ENCODE measurements at regions not wholly inside any gene's neighbourhood (a gene's known extent, or its start where the extent isn't known, plus 50 kb on each side); places are given as distances from the start of the nearest gene placed in this dataset.
A peak's percentile ranks its signal among the peaks of the same experiment; 100 is the strongest.
"Not testable (repeated sequence)": the region's sequence is repeated elsewhere in the genome, so short reads cannot be mapped to it uniquely, and the experiment has no call there.

DNA sequence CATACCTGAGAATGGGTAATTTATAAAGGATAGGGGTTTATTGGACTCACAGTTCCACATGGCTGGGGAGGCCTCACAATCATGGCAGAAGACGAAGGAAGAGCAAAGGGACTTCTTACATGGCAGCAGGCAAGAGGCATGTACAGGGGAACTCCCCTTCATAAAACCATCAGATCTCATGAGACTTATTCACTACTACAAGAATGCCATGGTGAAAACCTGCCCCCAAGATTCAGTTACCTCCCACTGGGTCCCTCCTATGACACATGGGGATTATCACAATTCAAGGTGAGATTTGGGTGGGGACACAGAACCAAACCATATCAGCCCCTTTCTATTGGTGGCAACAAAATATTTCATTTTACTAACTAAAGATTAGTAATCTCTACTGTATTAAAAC is 204.1 kb upstream of the PLGLB2 start:
- H3K9me3 ChIP-seq (ENCODE audit: control extremely low read depth in 1 of 3, control insufficient read depth in 2 of 3, insufficient read depth in 1 of 3, low read length in 2 of 3); H2AFZ ChIP-seq (ENCODE audit: insufficient read depth, low read depth, low read length, poor library complexity, severe bottlenecking); intact Hi-C loops (cut with micrococcal nuclease); H3K4me1 Mint-ChIP-seq; H3K9me3 Mint-ChIP-seq (ENCODE audit: insufficient read depth); POLR2A ChIA-PET; H3K27me3 Mint-ChIP-seq; CTCF ChIA-PET; H3K9ac ChIP-seq (ENCODE audit: low read length); DNase-seq; H3K4me3 ChIP-seq (ENCODE audit: control extremely low read depth in 1 of 5, extremely low read depth in 1 of 5, insufficient read depth in 1 of 5, low read depth in 2 of 5, low read length in 4 of 5); H3K4me3 Mint-ChIP-seq; H3K27ac ChIP-seq (ENCODE audit: low read length in 2 of 2); H3K4me1 ChIP-seq (ENCODE audit: control insufficient read depth in 2 of 2, insufficient read depth in 2 of 2, low read length in 2 of 2); H4K20me1 ChIP-seq (ENCODE audit: control insufficient read depth, insufficient read depth, low read length, poor library complexity, severe bottlenecking); H3K4me2 ChIP-seq (replicated peaks; ENCODE audit: low read depth, low read length, poor library complexity, severe bottlenecking); H3K36me3 ChIP-seq (replicated peaks in 1 of 2; ENCODE audit: control extremely low read depth in 1 of 2, control insufficient read depth in 1 of 2, extremely low read depth in 1 of 2, insufficient read depth in 2 of 2, low read length in 1 of 2); H3K79me2 ChIP-seq (ENCODE audit: control insufficient read depth, insufficient read depth, low read length); H3K27me3 ChIP-seq (replicated peaks in 1 of 4; ENCODE audit: control extremely low read depth in 1 of 4, control insufficient read depth in 3 of 4, insufficient read depth in 4 of 4, low read length in 3 of 4); H3K27ac Mint-ChIP-seq: not testable (repeated sequence)
- no CpG with 5 or more reads among the region's 1 CpG for WGBS (ENCODE audit: insufficient coverage)
- ATAC-seq (ENCODE audit: low read depth): peak; percentile 31

GRCh38 chr2:87547106-87547505 is 200.8 kb upstream of the PLGLB2 start:
- no CpG with 5 or more reads among the region's 2 CpGs for WGBS (ENCODE audit: insufficient coverage)

DNA sequence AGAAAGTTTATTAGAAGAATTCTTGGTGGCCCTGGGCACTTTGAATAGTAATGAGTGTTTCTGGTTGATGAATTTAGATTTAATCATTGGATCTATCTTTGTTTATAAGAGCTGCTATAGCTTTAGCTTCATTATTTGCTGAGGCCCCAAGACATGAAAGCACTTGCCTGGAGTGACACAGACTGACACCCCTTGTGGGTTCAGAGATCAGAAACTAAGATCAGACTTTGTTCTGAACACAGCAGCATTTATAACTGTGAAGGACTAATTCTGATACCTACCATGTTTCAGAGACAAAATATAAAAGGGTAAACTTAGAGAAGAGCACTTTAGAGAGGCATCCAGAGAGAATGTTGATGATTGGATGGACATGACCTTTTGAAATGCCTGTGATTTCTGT is 199.9 kb upstream of the PLGLB2 start:
- H3K27me3 Mint-ChIP-seq; H3K36me3 ChIP-seq (replicated peaks in 1 of 2; ENCODE audit: control extremely low read depth in 1 of 2, control insufficient read depth in 1 of 2, extremely low read depth in 1 of 2, insufficient read depth in 2 of 2, low read length in 1 of 2); H3K4me3 Mint-ChIP-seq; CTCF ChIA-PET; H2AFZ ChIP-seq (ENCODE audit: insufficient read depth, low read depth, low read length, poor library complexity, severe bottlenecking); intact Hi-C loops (cut with micrococcal nuclease); H3K4me1 Mint-ChIP-seq; H3K9ac ChIP-seq (ENCODE audit: low read length); H3K9me3 Mint-ChIP-seq (ENCODE audit: insufficient read depth); ATAC-seq (ENCODE audit: low read depth); H3K27me3 ChIP-seq (replicated peaks in 1 of 4; ENCODE audit: control extremely low read depth in 1 of 4, control insufficient read depth in 3 of 4, insufficient read depth in 4 of 4, low read length in 3 of 4); H3K27ac Mint-ChIP-seq; POLR2A ChIA-PET; H3K4me2 ChIP-seq (replicated peaks; ENCODE audit: low read depth, low read length, poor library complexity, severe bottlenecking); H3K4me3 ChIP-seq (ENCODE audit: control extremely low read depth in 1 of 5, extremely low read depth in 1 of 5, insufficient read depth in 1 of 5, low read depth in 2 of 5, low read length in 4 of 5); H4K20me1 ChIP-seq (ENCODE audit: control insufficient read depth, insufficient read depth, low read length, poor library complexity, severe bottlenecking); H3K9me3 ChIP-seq (ENCODE audit: control extremely low read depth in 1 of 3, control insufficient read depth in 2 of 3, insufficient read depth in 1 of 3, low read length in 2 of 3); H3K79me2 ChIP-seq (ENCODE audit: control insufficient read depth, insufficient read depth, low read length); DNase-seq; H3K27ac ChIP-seq (ENCODE audit: low read length in 2 of 2); H3K4me1 ChIP-seq (ENCODE audit: control insufficient read depth in 2 of 2, insufficient read depth in 2 of 2, low read length in 2 of 2): not testable (repeated sequence)

More at GRCh38 chr2:87547106-87547505, 200.8 kb upstream of the PLGLB2 start:
- H4K20me1 ChIP-seq (ENCODE audit: control insufficient read depth, insufficient read depth, low read length, poor library complexity, severe bottlenecking); intact Hi-C loops (cut with micrococcal nuclease); H3K27ac Mint-ChIP-seq; H3K9me3 ChIP-seq (ENCODE audit: control extremely low read depth in 1 of 3, control insufficient read depth in 2 of 3, insufficient read depth in 1 of 3, low read length in 2 of 3); H3K27ac ChIP-seq (ENCODE audit: low read length in 2 of 2); DNase-seq; H3K4me3 ChIP-seq (ENCODE audit: control extremely low read depth in 1 of 5, extremely low read depth in 1 of 5, insufficient read depth in 1 of 5, low read depth in 2 of 5, low read length in 4 of 5); H3K27me3 Mint-ChIP-seq; H2AFZ ChIP-seq (ENCODE audit: insufficient read depth, low read depth, low read length, poor library complexity, severe bottlenecking); H3K4me2 ChIP-seq (replicated peaks; ENCODE audit: low read depth, low read length, poor library complexity, severe bottlenecking); H3K4me1 Mint-ChIP-seq; H3K4me1 ChIP-seq (ENCODE audit: control insufficient read depth in 2 of 2, insufficient read depth in 2 of 2, low read length in 2 of 2); H3K9ac ChIP-seq (ENCODE audit: low read length); CTCF ChIA-PET; H3K4me3 Mint-ChIP-seq; H3K27me3 ChIP-seq (replicated peaks in 1 of 4; ENCODE audit: control extremely low read depth in 1 of 4, control insufficient read depth in 3 of 4, insufficient read depth in 4 of 4, low read length in 3 of 4); H3K9me3 Mint-ChIP-seq (ENCODE audit: insufficient read depth); POLR2A ChIA-PET; H3K36me3 ChIP-seq (replicated peaks in 1 of 2; ENCODE audit: control extremely low read depth in 1 of 2, control insufficient read depth in 1 of 2, extremely low read depth in 1 of 2, insufficient read depth in 2 of 2, low read length in 1 of 2); H3K79me2 ChIP-seq (ENCODE audit: control insufficient read depth, insufficient read depth, low read length): not testable (repeated sequence)
- ATAC-seq (ENCODE audit: low read depth): peak; percentile 64

DNA sequence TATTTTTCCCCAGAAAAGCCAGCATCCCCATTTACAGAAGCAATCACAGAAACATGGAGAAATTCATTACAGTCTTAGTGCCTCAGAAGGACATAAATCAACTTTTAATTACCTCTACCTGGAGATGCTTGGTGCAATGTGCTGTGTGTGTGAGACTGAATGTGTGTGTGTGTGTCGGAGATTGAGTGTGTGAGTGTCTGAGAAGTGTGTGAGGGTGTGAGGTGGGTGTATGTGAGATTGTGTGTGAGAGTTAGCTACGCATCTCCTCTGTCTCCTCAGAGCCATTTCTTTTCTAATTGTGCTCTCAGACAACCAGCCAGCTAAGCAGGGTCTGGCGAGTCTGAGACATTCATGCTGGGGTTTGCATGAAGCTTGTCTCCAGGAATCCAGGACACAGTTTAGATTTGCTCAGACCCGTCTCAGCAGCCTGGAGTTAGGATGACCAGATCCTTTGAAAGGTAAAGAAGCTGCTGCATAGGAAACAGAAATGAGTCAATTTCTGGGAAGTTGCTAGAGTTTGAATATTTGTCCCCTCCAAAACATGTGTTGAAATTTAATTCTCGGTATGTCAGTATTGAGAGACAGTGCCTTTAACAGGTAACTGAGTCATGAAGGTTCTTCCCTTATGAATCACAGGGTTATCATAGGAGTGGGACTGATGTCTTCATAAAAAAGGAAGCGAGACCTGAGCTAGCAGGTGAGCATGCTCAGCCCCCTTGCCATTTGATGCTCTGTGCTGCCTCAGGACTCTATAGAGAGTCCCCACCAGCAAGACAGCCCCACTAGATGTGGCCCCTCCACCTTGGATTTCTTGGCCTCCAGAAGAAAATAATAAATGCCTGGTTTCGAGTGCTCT is 199.0 kb upstream of the PLGLB2 start:
- H4K20me1 ChIP-seq (ENCODE audit: control insufficient read depth, insufficient read depth, low read length, poor library complexity, severe bottlenecking); H2AFZ ChIP-seq (ENCODE audit: insufficient read depth, low read depth, low read length, poor library complexity, severe bottlenecking); H3K4me3 Mint-ChIP-seq; H3K27me3 Mint-ChIP-seq; H3K27me3 ChIP-seq (replicated peaks in 1 of 4; ENCODE audit: control extremely low read depth in 1 of 4, control insufficient read depth in 3 of 4, insufficient read depth in 4 of 4, low read length in 3 of 4); H3K79me2 ChIP-seq (ENCODE audit: control insufficient read depth, insufficient read depth, low read length); H3K4me2 ChIP-seq (replicated peaks; ENCODE audit: low read depth, low read length, poor library complexity, severe bottlenecking); POLR2A ChIA-PET; intact Hi-C loops (cut with micrococcal nuclease); H3K9me3 Mint-ChIP-seq (ENCODE audit: insufficient read depth); H3K4me1 ChIP-seq (ENCODE audit: control insufficient read depth in 2 of 2, insufficient read depth in 2 of 2, low read length in 2 of 2); H3K9me3 ChIP-seq (ENCODE audit: control extremely low read depth in 1 of 3, control insufficient read depth in 2 of 3, insufficient read depth in 1 of 3, low read length in 2 of 3); CTCF ChIA-PET; H3K27ac ChIP-seq (ENCODE audit: low read length in 2 of 2); H3K4me1 Mint-ChIP-seq; H3K9ac ChIP-seq (ENCODE audit: low read length); DNase-seq; H3K4me3 ChIP-seq (ENCODE audit: control extremely low read depth in 1 of 5, extremely low read depth in 1 of 5, insufficient read depth in 1 of 5, low read depth in 2 of 5, low read length in 4 of 5); H3K36me3 ChIP-seq (replicated peaks in 1 of 2; ENCODE audit: control extremely low read depth in 1 of 2, control insufficient read depth in 1 of 2, extremely low read depth in 1 of 2, insufficient read depth in 2 of 2, low read length in 1 of 2): not testable (repeated sequence)
- H3K27ac Mint-ChIP-seq: peak overlapping the region; percentile 41
- peak; percentile 56 for ATAC-seq (ENCODE audit: low read depth)
- WGBS (ENCODE audit: insufficient coverage): no CpG with 5 or more reads among the region's 7 CpGs
